ENCODE measurements at regions not wholly inside any gene's neighbourhood (a gene's known extent, or its start where the extent isn't known, plus 50 kb on each side); places are given as distances from the start of the nearest gene placed in this dataset.

DNA sequence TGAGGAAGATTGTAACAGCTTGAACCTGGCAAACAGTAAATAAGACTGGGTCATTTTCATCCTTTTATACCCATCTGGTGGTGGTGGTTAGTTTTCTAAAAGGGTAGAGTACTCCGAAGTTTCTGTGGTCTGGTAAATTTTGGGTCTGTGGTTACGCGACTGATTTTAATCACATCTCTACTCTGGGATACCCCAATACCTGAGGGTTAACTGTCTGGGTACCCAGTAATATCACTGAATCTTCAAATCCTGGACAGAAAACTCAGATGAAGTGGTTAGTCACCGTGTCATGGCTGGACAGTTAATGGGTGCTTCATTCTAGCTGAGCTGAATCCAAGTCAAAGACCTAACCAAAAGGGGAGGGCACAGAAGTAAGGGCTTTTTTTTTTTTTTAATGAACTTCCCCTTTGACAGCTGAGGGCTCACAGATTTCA is 474.2 kb downstream of the GADD45G start:
- Histone ChIP-seq H3K9me3 (ENCODE audit: low read length) (no peaks in the 10 kb centered on the region), H3K27ac (ENCODE audit: low read length) (no peak overlapping the region), H3K27me3 (ENCODE audit: insufficient read depth, low read depth, low read length) (no peaks in the 10 kb centered on the region), H3K4me3 (ENCODE audit: low read length) (no peak overlapping the region), H3K79me2 (replicated peaks; ENCODE audit: insufficient read depth, low read length) (no peaks in the 10 kb centered on the region), H3K36me3 (ENCODE audit: insufficient read depth, low read length) (no peaks in the 10 kb centered on the region), H3K9ac (ENCODE audit: low read length) (no peak overlapping the region), H2AFZ (ENCODE audit: low read depth, low read length) (no peak overlapping the region), H3K9me2 (ENCODE audit: insufficient read depth, low read length) (no peaks in the 10 kb centered on the region), H4K20me1 (ENCODE audit: insufficient read depth) (no peaks in the 10 kb centered on the region), H3K4me2 (ENCODE audit: low read length) (no peak overlapping the region), H3F3A (ENCODE audit: insufficient read depth, low read length, poor library complexity, severe bottlenecking) (no peaks in the 10 kb centered on the region)
- TF ChIP-seq, protein P1, sequence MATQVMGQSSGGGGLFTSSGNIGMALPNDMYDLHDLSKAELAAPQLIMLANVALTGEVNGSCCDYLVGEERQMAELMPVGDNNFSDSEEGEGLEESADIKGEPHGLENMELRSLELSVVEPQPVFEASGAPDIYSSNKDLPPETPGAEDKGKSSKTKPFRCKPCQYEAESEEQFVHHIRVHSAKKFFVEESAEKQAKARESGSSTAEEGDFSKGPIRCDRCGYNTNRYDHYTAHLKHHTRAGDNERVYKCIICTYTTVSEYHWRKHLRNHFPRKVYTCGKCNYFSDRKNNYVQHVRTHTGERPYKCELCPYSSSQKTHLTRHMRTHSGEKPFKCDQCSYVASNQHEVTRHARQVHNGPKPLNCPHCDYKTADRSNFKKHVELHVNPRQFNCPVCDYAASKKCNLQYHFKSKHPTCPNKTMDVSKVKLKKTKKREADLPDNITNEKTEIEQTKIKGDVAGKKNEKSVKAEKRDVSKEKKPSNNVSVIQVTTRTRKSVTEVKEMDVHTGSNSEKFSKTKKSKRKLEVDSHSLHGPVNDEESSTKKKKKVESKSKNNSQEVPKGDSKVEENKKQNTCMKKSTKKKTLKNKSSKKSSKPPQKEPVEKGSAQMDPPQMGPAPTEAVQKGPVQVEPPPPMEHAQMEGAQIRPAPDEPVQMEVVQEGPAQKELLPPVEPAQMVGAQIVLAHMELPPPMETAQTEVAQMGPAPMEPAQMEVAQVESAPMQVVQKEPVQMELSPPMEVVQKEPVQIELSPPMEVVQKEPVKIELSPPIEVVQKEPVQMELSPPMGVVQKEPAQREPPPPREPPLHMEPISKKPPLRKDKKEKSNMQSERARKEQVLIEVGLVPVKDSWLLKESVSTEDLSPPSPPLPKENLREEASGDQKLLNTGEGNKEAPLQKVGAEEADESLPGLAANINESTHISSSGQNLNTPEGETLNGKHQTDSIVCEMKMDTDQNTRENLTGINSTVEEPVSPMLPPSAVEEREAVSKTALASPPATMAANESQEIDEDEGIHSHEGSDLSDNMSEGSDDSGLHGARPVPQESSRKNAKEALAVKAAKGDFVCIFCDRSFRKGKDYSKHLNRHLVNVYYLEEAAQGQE (IDR thresholded peaks at IDR 0.05; ENCODE audit: borderline replicate concordance) = no peak
- TF ChIP-seq EP300 (conservative IDR thresholded peaks at IDR 0.05; ENCODE audit: poor library complexity, severe bottlenecking) = no peak
- no peak for TF ChIP-seq RAD21 (conservative IDR thresholded peaks at IDR 0.05)
- TF ChIP-seq, protein P2, sequence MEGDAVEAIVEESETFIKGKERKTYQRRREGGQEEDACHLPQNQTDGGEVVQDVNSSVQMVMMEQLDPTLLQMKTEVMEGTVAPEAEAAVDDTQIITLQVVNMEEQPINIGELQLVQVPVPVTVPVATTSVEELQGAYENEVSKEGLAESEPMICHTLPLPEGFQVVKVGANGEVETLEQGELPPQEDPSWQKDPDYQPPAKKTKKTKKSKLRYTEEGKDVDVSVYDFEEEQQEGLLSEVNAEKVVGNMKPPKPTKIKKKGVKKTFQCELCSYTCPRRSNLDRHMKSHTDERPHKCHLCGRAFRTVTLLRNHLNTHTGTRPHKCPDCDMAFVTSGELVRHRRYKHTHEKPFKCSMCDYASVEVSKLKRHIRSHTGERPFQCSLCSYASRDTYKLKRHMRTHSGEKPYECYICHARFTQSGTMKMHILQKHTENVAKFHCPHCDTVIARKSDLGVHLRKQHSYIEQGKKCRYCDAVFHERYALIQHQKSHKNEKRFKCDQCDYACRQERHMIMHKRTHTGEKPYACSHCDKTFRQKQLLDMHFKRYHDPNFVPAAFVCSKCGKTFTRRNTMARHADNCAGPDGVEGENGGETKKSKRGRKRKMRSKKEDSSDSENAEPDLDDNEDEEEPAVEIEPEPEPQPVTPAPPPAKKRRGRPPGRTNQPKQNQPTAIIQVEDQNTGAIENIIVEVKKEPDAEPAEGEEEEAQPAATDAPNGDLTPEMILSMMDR (IDR thresholded peaks at IDR 0.05; ENCODE audit: poor library complexity, severe bottlenecking) = no peak
- TF ChIP-seq TAF1 (IDR thresholded peaks at IDR 0.05; ENCODE audit: low read depth) = no peak
- no peak for TF ChIP-seq POLR2AphosphoS5 (IDR thresholded peaks at IDR 0.05)
- TF ChIP-seq EZH2 (IDR thresholded peaks at IDR 0.05; ENCODE audit: borderline replicate concordance, insufficient read depth, low read length, poor library complexity, severe bottlenecking) = no peak
- no peak for TF ChIP-seq MXI1 (conservative IDR thresholded peaks at IDR 0.05; ENCODE audit: poor library complexity, severe bottlenecking)
- no peak for TF ChIP-seq SMC3 (conservative IDR thresholded peaks at IDR 0.05; ENCODE audit: poor library complexity)

DNA sequence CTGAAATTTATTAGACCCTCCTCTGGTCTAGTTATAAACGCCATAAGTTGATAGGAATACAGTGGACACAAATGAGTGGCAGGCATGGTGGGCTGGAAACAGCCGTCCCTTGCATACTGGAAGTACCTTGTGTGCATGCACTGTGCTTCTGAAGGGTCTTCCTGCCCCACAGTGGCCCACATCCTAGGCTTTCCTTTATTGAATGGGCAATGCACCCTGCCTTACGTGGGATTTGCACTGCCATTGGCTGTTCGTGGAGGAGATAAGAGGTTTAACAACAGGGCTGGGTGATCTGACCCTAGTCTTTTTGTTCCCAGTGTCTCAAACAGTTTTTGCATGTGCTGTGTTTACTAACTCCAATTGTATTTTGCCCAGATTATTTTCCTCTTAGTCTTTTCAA is 480.8 kb downstream of the GADD45G start:
- no peak overlapping the region for H3K27ac ChIP-seq (ENCODE audit: low read length)
- H3F3A ChIP-seq (ENCODE audit: insufficient read depth, low read length, poor library complexity, severe bottlenecking) = no peaks in the 10 kb centered on the region
- H3K4me3 ChIP-seq (ENCODE audit: low read length) = no peak overlapping the region
- H3K9ac ChIP-seq (ENCODE audit: low read length) = no peak overlapping the region
- no peaks in the 10 kb centered on the region for H3K27me3 ChIP-seq (ENCODE audit: insufficient read depth, low read depth, low read length)
- no peak overlapping the region for H3K4me2 ChIP-seq (ENCODE audit: low read length)
- no peaks in the 10 kb centered on the region for H3K36me3 ChIP-seq (ENCODE audit: insufficient read depth, low read length)
- no peaks in the 10 kb centered on the region for H3K9me3 ChIP-seq (ENCODE audit: low read length)
- TF ChIP-seq EP300 (conservative IDR thresholded peaks at IDR 0.05; ENCODE audit: poor library complexity, severe bottlenecking) = no peak
- no peak for TF ChIP-seq EZH2 (IDR thresholded peaks at IDR 0.05; ENCODE audit: borderline replicate concordance, insufficient read depth, low read length, poor library complexity, severe bottlenecking)
- TF ChIP-seq MXI1 (conservative IDR thresholded peaks at IDR 0.05; ENCODE audit: poor library complexity, severe bottlenecking) = no peak
- TF ChIP-seq SMC3 (conservative IDR thresholded peaks at IDR 0.05; ENCODE audit: poor library complexity) = no peak
- TF ChIP-seq TAF1 (IDR thresholded peaks at IDR 0.05; ENCODE audit: low read depth) = no peak
- no peak for TF ChIP-seq POLR2AphosphoS5 (IDR thresholded peaks at IDR 0.05)
- TF ChIP-seq, protein P1 (IDR thresholded peaks at IDR 0.05; ENCODE audit: borderline replicate concordance) = no peak
- H3K79me2 ChIP-seq (replicated peaks; ENCODE audit: insufficient read depth, low read length) = no peaks in the 10 kb centered on the region
- no peak overlapping the region for H2AFZ ChIP-seq (ENCODE audit: low read depth, low read length)
- H4K20me1 ChIP-seq (ENCODE audit: insufficient read depth) = no peaks in the 10 kb centered on the region
- H3K9me2 ChIP-seq (ENCODE audit: insufficient read depth, low read length) = no peaks in the 10 kb centered on the region
